ENCODE measurements at regions not wholly inside any gene's neighbourhood (a gene's known extent, or its start where the extent isn't known, plus 50 kb on each side); places are given as distances from the start of the nearest gene placed in this dataset.
A peak's percentile ranks its signal among the peaks of the same experiment; 100 is the strongest.
"Not testable (repeated sequence)": the region's sequence is repeated elsewhere in the genome, so short reads cannot be mapped to it uniquely, and the experiment has no call there.

DNA sequence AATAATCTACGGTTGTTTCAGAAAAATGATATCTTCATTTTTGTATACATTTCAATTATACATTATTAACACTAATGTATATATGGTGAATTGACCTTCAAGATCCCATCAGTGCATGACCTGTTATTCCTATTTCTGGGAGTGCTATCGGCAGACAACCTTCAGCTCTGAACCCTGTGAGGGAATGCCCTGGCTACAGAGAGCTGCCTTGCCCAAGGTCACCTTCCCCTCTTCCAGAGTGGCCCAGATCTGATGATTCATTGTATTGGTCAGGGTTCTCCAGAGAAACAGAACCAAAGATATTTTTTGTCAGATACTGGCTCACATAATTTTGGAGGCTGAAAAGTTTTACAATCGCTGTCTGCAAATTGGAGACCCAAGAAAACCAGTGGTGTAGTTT is 235.5 kb downstream of the ZNF92 start:
- TF ChIP-seq, protein P1, sequence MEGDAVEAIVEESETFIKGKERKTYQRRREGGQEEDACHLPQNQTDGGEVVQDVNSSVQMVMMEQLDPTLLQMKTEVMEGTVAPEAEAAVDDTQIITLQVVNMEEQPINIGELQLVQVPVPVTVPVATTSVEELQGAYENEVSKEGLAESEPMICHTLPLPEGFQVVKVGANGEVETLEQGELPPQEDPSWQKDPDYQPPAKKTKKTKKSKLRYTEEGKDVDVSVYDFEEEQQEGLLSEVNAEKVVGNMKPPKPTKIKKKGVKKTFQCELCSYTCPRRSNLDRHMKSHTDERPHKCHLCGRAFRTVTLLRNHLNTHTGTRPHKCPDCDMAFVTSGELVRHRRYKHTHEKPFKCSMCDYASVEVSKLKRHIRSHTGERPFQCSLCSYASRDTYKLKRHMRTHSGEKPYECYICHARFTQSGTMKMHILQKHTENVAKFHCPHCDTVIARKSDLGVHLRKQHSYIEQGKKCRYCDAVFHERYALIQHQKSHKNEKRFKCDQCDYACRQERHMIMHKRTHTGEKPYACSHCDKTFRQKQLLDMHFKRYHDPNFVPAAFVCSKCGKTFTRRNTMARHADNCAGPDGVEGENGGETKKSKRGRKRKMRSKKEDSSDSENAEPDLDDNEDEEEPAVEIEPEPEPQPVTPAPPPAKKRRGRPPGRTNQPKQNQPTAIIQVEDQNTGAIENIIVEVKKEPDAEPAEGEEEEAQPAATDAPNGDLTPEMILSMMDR (IDR thresholded peaks at IDR 0.05) = no peak
- Mint-ChIP-seq H3K27ac (no peak overlapping the region), H3K4me3 (no peak overlapping the region), H3K9me3 (no peaks in the 10 kb centered on the region), H3K36me3 (ENCODE audit: low read depth) (no peaks in the 10 kb centered on the region), H3K27me3 (ENCODE audit: low read depth, poor library complexity) (peaks cover 52% of the 10 kb centered on the region), H3K4me1 (no peaks in the 10 kb centered on the region)
- DNase-seq = no peak

DNA sequence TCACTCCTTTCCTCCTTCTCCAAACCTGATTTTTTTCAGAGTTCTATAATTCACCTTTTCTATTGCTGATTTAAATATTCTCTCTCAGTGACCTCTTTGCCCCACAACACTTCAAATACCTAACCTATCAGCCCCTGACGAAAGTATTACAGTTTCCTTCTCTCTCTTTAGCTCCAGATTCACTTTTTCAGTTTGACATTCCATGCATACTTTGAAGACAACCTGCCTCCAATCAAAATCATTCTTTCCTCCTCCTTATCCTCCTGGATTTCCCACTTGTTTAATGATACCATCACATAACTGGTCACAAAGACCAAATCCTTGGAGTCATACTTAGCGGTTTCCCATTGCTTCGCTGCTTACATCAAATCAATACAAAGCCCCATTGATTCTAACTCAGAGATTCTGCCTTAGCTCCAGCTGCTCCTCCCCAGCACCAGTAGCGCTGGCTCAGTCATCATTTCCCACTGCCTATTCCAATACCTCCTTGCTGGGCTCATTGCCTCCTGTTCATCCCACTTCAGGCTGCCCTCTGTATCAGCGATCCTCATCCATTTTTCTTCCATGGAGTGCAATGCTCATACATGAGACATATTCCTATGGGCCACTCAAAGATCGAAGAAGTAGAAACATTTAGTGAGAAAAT is 240.1 kb downstream of the ZNF92 start:
- not testable (repeated sequence) for H3K36me3 Mint-ChIP-seq (ENCODE audit: low read depth); H3K4me3 Mint-ChIP-seq; H3K4me1 Mint-ChIP-seq; DNase-seq; H3K9me3 Mint-ChIP-seq; H3K27ac Mint-ChIP-seq
- H3K27me3 Mint-ChIP-seq (ENCODE audit: low read depth, poor library complexity) = peaks cover 44% of the 10 kb centered on the region

DNA sequence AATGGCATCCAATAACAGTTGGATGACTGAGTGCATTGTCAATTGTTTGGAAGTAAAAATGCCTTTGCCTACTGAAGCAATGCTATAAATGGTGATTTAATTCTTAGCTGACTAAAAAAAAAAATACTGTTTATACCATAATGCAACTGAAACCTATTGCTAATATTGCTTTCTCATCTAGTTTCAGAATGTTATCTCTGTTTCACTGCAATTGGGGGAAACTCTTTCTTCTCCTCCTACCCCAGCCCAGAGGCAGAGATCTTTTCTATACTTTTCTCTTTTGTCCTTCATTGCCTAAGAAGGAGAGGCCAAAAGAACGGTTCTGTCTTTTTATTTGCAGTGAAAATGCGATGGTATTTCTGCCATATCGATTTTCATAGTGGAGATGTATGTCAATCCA is 242.5 kb downstream of the ZNF92 start:
- DNase-seq; H3K27ac Mint-ChIP-seq; H3K36me3 Mint-ChIP-seq (ENCODE audit: low read depth); H3K4me3 Mint-ChIP-seq; H3K4me1 Mint-ChIP-seq; H3K9me3 Mint-ChIP-seq: not testable (repeated sequence)
- peaks cover 43% of the 10 kb centered on the region for H3K27me3 Mint-ChIP-seq (ENCODE audit: low read depth, poor library complexity)

DNA sequence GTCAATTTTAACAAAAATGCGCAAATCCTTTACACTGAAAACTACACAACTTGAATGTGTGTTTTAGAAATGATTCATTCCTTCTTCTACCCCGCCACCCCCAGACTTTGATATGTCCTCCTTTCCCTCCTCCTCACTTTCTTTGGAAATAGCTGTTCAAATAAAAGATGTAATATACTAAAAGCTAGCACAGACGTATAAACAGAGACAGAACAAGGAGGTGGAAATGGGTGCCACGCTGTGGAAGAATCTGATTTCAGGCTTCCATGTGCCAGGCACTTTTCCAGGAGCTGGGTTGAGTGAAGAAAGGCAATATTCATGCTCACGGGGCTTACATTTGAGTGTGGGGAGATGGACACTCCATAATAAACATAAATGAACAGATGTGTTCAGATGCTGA is 246.6 kb downstream of the ZNF92 start:
- not testable (repeated sequence) for H3K9me3 Mint-ChIP-seq; H3K27ac Mint-ChIP-seq; DNase-seq; H3K4me3 Mint-ChIP-seq; H3K4me1 Mint-ChIP-seq; H3K36me3 Mint-ChIP-seq (ENCODE audit: low read depth)
- H3K27me3 Mint-ChIP-seq (ENCODE audit: low read depth, poor library complexity) = peaks cover 23% of the 10 kb centered on the region

DNA sequence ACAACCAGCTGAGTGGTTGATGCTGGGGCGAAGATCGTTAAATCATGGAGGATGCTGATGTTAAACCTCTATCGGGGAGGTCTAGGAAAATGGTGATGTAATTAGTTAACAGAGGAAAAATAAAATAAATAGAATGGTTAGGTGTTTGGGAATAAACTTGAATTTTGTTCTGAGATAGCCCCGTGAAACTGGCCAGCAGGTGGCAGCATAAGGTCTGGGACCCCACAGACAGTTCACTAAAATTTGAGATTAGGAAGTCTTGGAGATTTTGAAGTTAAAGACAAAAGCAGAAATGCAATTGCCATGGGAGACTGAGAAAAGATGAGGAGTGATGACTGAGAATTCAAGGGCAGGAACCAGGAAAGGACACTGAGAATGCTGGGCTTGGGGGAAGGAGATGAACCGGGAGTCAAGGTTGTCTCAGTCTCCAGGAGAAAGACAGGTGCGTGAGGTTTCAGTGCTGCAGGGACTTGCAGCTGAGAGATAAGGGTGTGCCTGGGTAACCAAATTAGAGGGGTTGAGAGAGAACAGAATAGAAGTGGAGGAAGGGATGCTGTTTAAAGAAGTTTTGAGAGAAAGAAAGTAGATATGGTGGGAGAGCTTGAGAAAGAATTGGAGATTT is 248.0 kb downstream of the ZNF92 start:
- H3K36me3 Mint-ChIP-seq (ENCODE audit: low read depth); H3K4me1 Mint-ChIP-seq; H3K4me3 Mint-ChIP-seq; H3K9me3 Mint-ChIP-seq; H3K27ac Mint-ChIP-seq: not testable (repeated sequence)
- DNase-seq = peak; percentile 59
- TF ChIP-seq, protein P1 (IDR thresholded peaks at IDR 0.05) = peak; percentile 66
- peaks cover 19% of the 10 kb centered on the region for H3K27me3 Mint-ChIP-seq (ENCODE audit: low read depth, poor library complexity)

DNA sequence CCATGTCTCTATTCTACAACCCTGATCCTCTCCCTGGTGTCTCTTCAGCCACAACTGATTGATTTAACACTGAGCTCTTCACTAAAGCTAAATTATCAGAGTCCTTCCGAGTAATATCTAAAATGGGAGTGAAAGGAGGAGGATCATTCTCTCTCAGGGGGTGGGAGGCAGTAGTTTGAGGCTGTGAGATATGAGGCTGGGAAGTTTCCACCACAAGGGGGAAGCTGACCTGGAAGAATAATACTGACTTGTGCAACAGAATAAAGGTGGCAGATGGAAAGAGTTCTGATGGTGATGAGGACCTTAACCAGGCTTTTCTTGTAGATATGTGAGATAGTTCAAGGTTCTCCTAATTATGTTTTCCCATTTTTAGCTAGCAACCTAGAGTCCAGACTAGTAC is 241.6 kb upstream of the VKORC1L1 start:
- not testable (repeated sequence) for H3K27ac Mint-ChIP-seq; H3K36me3 Mint-ChIP-seq (ENCODE audit: low read depth); H3K4me1 Mint-ChIP-seq; H3K27me3 Mint-ChIP-seq (ENCODE audit: low read depth, poor library complexity); H3K9me3 Mint-ChIP-seq; H3K4me3 Mint-ChIP-seq; DNase-seq

DNA sequence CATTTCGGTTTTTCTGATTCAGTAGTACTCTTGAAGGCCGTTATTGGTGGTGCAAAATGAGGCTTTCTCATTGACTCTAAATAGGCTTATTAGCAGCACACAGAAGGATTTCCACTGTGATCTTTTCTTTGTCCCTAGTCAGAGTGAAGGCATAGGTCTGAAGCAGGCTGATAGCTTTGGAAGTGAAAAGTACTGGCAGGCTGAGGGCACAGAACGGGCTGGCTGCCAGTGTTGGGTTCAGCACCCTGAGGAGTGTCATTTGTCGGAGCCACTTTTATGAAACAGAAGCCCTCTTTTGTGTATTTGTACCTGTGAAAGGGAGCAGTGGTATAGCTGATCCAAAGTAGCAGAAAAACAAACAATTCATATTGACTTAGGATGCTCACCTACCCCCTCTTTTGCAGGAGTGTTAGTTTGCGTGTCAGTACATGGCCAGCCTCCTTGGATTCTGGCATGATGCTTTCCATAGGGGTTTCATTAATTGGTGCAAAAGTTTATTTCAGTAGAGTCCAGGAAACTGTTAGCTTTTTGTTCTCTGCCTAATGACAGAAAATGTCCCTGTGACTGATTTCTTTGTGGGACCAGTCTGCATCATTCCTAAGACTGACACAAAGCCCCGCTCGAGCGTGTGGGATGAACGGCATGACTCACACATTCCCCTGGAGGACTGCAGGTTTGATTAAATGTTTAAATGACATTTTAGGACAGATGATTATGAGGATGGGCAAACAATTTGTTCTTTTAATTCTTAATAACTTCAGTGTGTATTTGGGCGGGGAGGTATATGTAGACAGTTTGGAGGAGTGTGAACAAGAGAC is 239.1 kb upstream of the VKORC1L1 start:
- H3K27me3 Mint-ChIP-seq (ENCODE audit: low read depth, poor library complexity); DNase-seq; H3K36me3 Mint-ChIP-seq (ENCODE audit: low read depth); H3K27ac Mint-ChIP-seq; H3K4me3 Mint-ChIP-seq; H3K4me1 Mint-ChIP-seq; H3K9me3 Mint-ChIP-seq: not testable (repeated sequence)

DNA sequence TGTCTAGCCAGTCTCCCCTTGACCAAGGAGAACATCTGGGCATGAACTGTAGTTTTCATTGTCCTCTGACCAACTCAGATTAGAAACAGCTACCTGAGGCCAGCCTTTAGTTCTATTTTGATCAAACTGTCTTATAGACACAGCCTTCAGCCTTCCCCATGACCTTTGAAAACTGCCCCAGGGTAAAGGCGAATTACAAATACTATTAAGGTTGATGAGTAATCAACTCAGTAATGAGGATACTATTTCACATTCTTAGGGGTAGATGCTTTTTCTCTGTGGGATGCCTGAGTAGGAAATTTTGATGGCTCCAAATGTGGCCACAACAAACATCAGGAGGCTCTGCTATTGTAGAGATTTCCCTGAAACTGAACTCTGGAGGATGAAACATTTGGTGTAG is 234.0 kb upstream of the VKORC1L1 start:
- not testable (repeated sequence) for H3K4me1 Mint-ChIP-seq; H3K9me3 Mint-ChIP-seq; DNase-seq; H3K27ac Mint-ChIP-seq; H3K4me3 Mint-ChIP-seq; H3K36me3 Mint-ChIP-seq (ENCODE audit: low read depth); H3K27me3 Mint-ChIP-seq (ENCODE audit: low read depth, poor library complexity)

DNA sequence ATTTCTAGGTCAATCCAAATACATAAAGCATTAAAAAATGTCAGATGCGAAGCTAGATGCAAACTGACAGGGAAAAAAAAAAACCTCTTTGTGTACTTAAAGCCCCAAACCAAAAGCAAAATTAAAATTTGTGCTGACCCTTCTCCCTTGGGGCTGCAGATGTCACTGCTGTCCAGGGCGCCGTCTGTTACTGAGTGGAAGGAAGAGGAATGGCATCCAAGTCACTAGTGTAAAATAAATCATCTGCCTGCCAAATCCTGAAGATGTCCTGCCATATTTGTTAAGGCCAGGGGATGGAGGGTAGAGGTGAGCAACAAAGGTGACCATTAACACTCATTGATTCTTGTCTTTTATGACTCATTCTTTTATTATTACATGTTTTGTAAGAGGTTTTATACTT is 233.2 kb upstream of the VKORC1L1 start:
- not testable (repeated sequence) for H3K9me3 Mint-ChIP-seq; DNase-seq; H3K4me3 Mint-ChIP-seq; H3K27ac Mint-ChIP-seq; H3K4me1 Mint-ChIP-seq; H3K36me3 Mint-ChIP-seq (ENCODE audit: low read depth); H3K27me3 Mint-ChIP-seq (ENCODE audit: low read depth, poor library complexity)

DNA sequence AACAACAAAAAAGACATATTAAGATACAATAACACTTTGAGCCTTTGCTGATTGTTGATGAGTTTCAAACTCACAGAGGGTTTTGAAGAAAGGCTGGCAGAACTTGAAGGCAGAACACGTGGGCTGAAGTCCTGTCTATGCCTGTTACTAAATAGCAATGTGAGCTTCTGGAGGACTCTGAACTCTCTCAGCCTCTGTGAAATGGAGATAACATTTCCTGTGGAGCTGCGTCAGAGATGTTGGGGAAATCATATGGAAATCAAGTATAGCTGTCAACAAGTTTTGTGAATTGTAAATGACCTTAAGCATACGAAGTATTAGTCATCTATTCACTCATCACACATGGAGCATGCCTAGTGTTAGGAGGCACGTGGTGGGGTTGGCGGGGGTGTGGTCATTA is 229.4 kb upstream of the VKORC1L1 start:
- not testable (repeated sequence) for DNase-seq; H3K4me1 Mint-ChIP-seq; H3K27me3 Mint-ChIP-seq (ENCODE audit: low read depth, poor library complexity); H3K9me3 Mint-ChIP-seq; H3K36me3 Mint-ChIP-seq (ENCODE audit: low read depth); H3K27ac Mint-ChIP-seq; H3K4me3 Mint-ChIP-seq

DNA sequence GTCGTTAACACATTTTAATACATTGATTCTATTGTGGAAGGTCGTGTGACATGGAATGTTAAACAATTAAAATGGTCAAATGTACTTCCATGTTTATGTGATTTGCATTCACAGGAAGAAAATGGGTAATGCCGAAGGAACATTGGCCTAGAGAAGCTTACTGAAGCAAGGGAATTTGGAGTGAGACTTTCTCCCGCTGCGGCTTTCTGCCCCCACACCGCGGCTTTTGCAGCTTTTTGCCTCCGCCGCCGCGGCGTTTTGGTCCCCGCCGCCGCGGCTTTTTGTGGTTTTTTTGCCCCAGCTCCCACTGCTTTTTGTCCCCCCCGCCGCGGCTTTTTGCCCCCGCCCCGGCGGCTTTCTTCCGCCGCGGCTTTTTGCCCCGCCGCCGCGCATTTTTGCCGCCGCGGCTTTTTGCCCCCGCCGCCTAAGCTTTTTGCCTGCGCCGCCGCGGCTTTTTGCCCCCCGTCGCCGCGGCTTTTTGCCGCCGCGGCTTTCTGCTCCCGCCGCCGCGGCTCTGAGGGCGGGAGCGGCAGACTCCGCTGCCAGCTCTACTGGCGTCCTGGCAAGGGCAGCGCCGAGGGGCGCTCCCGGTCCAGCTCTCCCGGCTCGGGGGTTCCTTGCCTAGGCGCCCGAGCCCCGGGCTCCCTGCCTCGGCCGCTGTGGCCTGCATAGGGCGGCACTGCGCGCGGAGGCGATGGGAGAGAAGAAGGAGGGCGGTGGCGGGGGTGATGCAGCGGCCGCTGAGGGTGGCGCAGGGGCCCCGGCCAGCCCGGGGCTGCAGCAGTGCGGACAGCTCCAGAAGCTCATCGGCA is 225.5 kb upstream of the VKORC1L1 start:
- not testable (repeated sequence) for DNase-seq; H3K4me3 Mint-ChIP-seq; H3K27me3 Mint-ChIP-seq (ENCODE audit: low read depth, poor library complexity); H3K27ac Mint-ChIP-seq; H3K4me1 Mint-ChIP-seq; H3K36me3 Mint-ChIP-seq (ENCODE audit: low read depth)
- peaks cover 14% of the 10 kb centered on the region for H3K9me3 Mint-ChIP-seq

DNA sequence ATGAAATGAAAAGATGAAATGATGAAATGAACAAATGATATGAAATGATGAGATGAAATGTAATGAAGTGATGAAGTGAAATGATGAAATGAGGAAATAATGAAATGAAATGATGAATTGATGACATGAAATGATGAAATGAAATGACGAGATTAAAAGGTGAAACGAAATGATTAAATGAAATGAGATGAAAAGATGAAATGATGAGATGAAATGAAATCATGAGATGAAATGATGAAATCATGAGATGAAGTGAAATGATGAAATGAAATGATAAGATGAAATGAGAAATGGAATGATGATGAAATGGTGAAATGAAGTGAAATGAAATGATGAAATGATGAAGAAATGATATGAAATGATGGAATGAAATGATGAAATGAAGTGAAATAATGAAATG is 221.7 kb upstream of the VKORC1L1 start:
- peaks cover 14% of the 10 kb centered on the region for H3K9me3 Mint-ChIP-seq
- not testable (repeated sequence) for H3K27ac Mint-ChIP-seq

More for the DNA sequence above, 221.7 kb upstream of the VKORC1L1 start:
- not testable (repeated sequence) for H3K36me3 Mint-ChIP-seq (ENCODE audit: low read depth); DNase-seq; H3K4me3 Mint-ChIP-seq; H3K4me1 Mint-ChIP-seq
- H3K27me3 Mint-ChIP-seq (ENCODE audit: low read depth, poor library complexity) = peaks cover 10% of the 10 kb centered on the region
